ENCODE measurements at regions not wholly inside any gene's neighbourhood (a gene's known extent, or its start where the extent isn't known, plus 50 kb on each side); places are given as distances from the start of the nearest gene placed in this dataset.

DNA sequence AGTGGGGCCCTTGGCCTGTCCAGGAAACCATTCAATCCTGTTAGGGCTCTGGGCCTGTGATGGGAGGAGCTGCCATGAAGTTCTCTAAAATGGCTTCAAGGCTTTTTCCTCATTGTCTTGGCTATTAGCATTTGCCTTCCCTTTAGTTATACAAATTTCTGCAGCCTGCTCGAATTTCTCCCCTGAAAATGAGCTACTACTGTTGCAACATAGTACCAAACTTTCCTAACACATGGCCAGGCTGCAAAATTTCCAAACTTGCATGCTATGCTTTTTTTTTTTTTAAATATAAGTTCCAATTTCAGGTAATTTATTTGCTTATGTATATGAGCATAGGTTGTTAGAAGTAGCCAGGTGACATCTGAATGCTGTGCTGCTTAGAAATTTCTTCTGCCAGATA, 560.8 kb upstream of the TBL1XR1 start (continued):
- TF ChIP-seq, protein P1, sequence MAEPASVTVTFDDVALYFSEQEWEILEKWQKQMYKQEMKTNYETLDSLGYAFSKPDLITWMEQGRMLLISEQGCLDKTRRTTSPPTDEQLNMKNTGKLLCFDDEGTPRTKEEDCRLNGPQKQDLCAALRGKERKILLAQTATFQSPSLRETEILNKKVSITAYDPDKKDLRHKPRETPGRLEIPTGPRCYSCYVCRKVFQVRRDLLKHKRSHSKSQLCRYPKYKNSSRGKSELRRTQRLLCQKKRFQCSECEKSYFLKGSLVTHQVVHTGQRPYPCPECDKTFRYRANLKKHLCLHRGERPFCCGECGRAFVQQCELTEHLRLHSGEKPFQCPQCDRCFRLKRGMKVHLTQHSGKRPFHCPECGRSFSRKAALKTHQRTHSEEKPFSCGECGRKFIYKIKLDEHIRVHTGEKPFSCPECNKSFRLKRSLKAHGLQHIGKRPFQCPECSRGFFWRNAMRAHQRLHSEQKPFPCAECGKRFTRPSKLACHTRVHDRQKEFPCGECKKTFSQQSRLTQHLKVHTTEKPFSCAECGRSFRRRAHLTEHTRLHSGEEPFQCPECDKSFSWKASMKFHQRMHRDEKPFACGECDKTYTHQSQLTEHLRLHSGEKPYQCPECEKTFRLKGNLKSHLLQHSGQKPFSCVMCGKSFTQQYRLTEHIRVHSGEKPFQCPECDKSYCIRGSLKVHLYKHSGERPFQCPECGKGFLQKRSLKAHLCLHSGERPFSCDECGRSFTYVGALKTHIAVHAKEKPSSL (CRISPR knock-in tag; conservative IDR thresholded peaks at IDR 0.05), result no peak
- TF ChIP-seq ZNF219 (CRISPR knock-in tag; IDR thresholded peaks at IDR 0.05; ENCODE audit: borderline replicate concordance), result no peak
- no peak for TF ChIP-seq ATF1 (CRISPR knock-in tag; IDR thresholded peaks at IDR 0.05)
- TF ChIP-seq CDX4 (CRISPR knock-in tag; IDR thresholded peaks at IDR 0.05; ENCODE audit: borderline replicate concordance), result no peak
- TF ChIP-seq E2F5 (CRISPR knock-in tag; IDR thresholded peaks at IDR 0.05), result no peak

DNA sequence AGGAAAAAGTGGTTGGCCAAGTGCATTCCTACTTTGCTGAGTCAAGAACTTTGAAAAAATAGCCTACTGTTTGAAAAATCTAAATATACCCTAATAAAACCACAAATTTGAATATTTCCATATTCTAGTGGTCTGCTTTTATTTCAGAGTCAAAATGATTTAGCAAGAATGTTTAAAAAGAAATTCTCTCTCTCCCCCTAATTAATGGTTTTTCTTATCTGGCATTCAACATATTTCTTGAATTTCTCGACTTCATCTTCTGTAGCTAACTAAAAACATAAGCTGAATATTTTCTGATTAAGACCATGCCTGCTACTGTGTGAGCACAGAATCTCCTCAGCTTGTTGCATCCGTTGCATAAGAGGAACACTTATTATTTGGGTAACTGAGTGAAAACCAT, 563.5 kb upstream of the TBL1XR1 start:
- ChIA-PET CTCF (no interaction called here), POLR2A (no interaction called here)
- DNase-seq (ENCODE audit: low spot score), result no peak
- no peak overlapping the region for H3K27ac Mint-ChIP-seq
- H3K4me3 Mint-ChIP-seq, result no peak overlapping the region
- no peaks in the 10 kb centered on the region for H3K4me1 Mint-ChIP-seq
- ATAC-seq, result no peak
- peaks cover 47% of the 10 kb centered on the region for H3K9me3 Mint-ChIP-seq
- H3K27me3 Mint-ChIP-seq (ENCODE audit: low read depth), result no peaks in the 10 kb centered on the region; the same call in 1 of the 2 replicates
- H3K36me3 Mint-ChIP-seq, result peaks cover 31% of the 10 kb centered on the region
- TF ChIP-seq TEAD1 (CRISPR knock-in tag; IDR thresholded peaks at IDR 0.05) (no peak), ZNF219 (CRISPR knock-in tag; IDR thresholded peaks at IDR 0.05; ENCODE audit: borderline replicate concordance) (no peak), ELF4 (CRISPR knock-in tag; IDR thresholded peaks at IDR 0.05; ENCODE audit: low read depth) (no peak), PRDM15 (CRISPR knock-in tag; IDR thresholded peaks at IDR 0.05) (no peak), TP53 (CRISPR knock-in tag; IDR thresholded peaks at IDR 0.05) (no peak), SP1 (CRISPR knock-in tag; conservative IDR thresholded peaks at IDR 0.05) (no peak), GRHL2 (CRISPR knock-in tag; IDR thresholded peaks at IDR 0.05; ENCODE audit: insufficient replicate concordance, severe bottlenecking) (no peak), ZNF396 (CRISPR knock-in tag; IDR thresholded peaks at IDR 0.05; ENCODE audit: borderline replicate concordance) (no peak), SMAD3 (CRISPR knock-in tag; IDR thresholded peaks at IDR 0.05; ENCODE audit: borderline replicate concordance) (no peak), ZNF512 (CRISPR knock-in tag; IDR thresholded peaks at IDR 0.05; ENCODE audit: borderline replicate concordance) (no peak), RORB (CRISPR knock-in tag; IDR thresholded peaks at IDR 0.05) (no peak), HMGA2 (CRISPR knock-in tag; IDR thresholded peaks at IDR 0.05) (no peak), JUN (CRISPR knock-in tag; IDR thresholded peaks at IDR 0.05) (no peak)
- TF ChIP-seq, protein P2, sequence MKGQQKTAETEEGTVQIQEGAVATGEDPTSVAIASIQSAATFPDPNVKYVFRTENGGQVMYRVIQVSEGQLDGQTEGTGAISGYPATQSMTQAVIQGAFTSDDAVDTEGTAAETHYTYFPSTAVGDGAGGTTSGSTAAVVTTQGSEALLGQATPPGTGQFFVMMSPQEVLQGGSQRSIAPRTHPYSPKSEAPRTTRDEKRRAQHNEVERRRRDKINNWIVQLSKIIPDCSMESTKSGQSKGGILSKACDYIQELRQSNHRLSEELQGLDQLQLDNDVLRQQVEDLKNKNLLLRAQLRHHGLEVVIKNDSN (CRISPR knock-in tag; IDR thresholded peaks at IDR 0.05), result no peak
- TF ChIP-seq, protein P3, sequence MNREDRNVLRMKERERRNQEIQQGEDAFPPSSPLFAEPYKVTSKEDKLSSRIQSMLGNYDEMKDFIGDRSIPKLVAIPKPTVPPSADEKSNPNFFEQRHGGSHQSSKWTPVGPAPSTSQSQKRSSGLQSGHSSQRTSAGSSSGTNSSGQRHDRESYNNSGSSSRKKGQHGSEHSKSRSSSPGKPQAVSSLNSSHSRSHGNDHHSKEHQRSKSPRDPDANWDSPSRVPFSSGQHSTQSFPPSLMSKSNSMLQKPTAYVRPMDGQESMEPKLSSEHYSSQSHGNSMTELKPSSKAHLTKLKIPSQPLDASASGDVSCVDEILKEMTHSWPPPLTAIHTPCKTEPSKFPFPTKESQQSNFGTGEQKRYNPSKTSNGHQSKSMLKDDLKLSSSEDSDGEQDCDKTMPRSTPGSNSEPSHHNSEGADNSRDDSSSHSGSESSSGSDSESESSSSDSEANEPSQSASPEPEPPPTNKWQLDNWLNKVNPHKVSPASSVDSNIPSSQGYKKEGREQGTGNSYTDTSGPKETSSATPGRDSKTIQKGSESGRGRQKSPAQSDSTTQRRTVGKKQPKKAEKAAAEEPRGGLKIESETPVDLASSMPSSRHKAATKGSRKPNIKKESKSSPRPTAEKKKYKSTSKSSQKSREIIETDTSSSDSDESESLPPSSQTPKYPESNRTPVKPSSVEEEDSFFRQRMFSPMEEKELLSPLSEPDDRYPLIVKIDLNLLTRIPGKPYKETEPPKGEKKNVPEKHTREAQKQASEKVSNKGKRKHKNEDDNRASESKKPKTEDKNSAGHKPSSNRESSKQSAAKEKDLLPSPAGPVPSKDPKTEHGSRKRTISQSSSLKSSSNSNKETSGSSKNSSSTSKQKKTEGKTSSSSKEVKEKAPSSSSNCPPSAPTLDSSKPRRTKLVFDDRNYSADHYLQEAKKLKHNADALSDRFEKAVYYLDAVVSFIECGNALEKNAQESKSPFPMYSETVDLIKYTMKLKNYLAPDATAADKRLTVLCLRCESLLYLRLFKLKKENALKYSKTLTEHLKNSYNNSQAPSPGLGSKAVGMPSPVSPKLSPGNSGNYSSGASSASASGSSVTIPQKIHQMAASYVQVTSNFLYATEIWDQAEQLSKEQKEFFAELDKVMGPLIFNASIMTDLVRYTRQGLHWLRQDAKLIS (CRISPR knock-in tag; IDR thresholded peaks at IDR 0.05; ENCODE audit: borderline replicate concordance), result no peak
- TF ChIP-seq, protein P4, sequence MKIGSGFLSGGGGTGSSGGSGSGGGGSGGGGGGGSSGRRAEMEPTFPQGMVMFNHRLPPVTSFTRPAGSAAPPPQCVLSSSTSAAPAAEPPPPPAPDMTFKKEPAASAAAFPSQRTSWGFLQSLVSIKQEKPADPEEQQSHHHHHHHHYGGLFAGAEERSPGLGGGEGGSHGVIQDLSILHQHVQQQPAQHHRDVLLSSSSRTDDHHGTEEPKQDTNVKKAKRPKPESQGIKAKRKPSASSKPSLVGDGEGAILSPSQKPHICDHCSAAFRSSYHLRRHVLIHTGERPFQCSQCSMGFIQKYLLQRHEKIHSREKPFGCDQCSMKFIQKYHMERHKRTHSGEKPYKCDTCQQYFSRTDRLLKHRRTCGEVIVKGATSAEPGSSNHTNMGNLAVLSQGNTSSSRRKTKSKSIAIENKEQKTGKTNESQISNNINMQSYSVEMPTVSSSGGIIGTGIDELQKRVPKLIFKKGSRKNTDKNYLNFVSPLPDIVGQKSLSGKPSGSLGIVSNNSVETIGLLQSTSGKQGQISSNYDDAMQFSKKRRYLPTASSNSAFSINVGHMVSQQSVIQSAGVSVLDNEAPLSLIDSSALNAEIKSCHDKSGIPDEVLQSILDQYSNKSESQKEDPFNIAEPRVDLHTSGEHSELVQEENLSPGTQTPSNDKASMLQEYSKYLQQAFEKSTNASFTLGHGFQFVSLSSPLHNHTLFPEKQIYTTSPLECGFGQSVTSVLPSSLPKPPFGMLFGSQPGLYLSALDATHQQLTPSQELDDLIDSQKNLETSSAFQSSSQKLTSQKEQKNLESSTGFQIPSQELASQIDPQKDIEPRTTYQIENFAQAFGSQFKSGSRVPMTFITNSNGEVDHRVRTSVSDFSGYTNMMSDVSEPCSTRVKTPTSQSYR (CRISPR knock-in tag; IDR thresholded peaks at IDR 0.05), result no peak
